Colon (tissue), 2 donors: ENCODE measurements at regions not wholly inside any gene's neighbourhood (a gene's known extent, or its start where the extent isn't known, plus 50 kb on each side); places are given as distances from the start of the nearest gene placed in this dataset.
"Not testable (repeated sequence)": the region's sequence is repeated elsewhere in the genome, so short reads cannot be mapped to it uniquely, and the experiment has no call there.

ENCODE experiments used
- FAIRE-seq: peaks from 2 replicates; lab custom pipeline; 2012; peaks lifted over from hg19 to GRCh38; lab: Jason Lieb, UNC
- donor health status: control.
- donor health status: control.

GRCh38 chr2:139410147-139410832, 630.1 kb upstream of the NXPH2 start:
- FAIRE-seq: not testable (repeated sequence)

GRCh38 chr2:139409212-139409611, 629.0 kb upstream of the NXPH2 start:
- no peak for FAIRE-seq

GRCh38 chr2:139403948-139404347, 623.8 kb upstream of the NXPH2 start:
- FAIRE-seq: no peak

- no peak for FAIRE-seq
Measured at GRCh38 chr2:139394801-139395200, 614.6 kb upstream of the NXPH2 start.

GRCh38 chr2:139389391-139389790, 609.2 kb upstream of the NXPH2 start:
- FAIRE-seq: no peak

GRCh38 chr2:139386401-139386800, 606.2 kb upstream of the NXPH2 start:
- FAIRE-seq: no peak

- FAIRE-seq: no peak
Measured at GRCh38 chr2:139383532-139383931, 603.3 kb upstream of the NXPH2 start.

GRCh38 chr2:139380051-139380450, 599.9 kb upstream of the NXPH2 start:
- no peak for FAIRE-seq

- no peak for FAIRE-seq
Measured at GRCh38 chr2:139378373-139378772, 598.2 kb upstream of the NXPH2 start.

GRCh38 chr2:139374296-139374850, 594.2 kb upstream of the NXPH2 start:
- FAIRE-seq: no peak

GRCh38 chr2:139369423-139370409, 589.5 kb upstream of the NXPH2 start:
- FAIRE-seq: no peak

- no peak for FAIRE-seq
Measured at GRCh38 chr2:139367416-139367815, 587.2 kb upstream of the NXPH2 start.

GRCh38 chr2:139366681-139367080, 586.5 kb upstream of the NXPH2 start:
- no peak for FAIRE-seq

GRCh38 chr2:139365189-139365588, 585.0 kb upstream of the NXPH2 start:
- FAIRE-seq: no peak

- FAIRE-seq: no peak
Measured at GRCh38 chr2:139360654-139361053, 580.5 kb upstream of the NXPH2 start.

GRCh38 chr2:139359818-139360217, 579.6 kb upstream of the NXPH2 start:
- no peak for FAIRE-seq

- FAIRE-seq: no peak
Measured at GRCh38 chr2:139357972-139358371, 577.8 kb upstream of the NXPH2 start.

- FAIRE-seq: no peak
Measured at GRCh38 chr2:139354518-139354917, 574.3 kb upstream of the NXPH2 start.

- FAIRE-seq: no peak
Measured at GRCh38 chr2:139353874-139354273, 573.7 kb upstream of the NXPH2 start.

- no peak for FAIRE-seq
Measured at GRCh38 chr2:139317259-139317658, 537.1 kb upstream of the NXPH2 start.

- FAIRE-seq: no peak
Measured at GRCh38 chr2:139314059-139314458, 533.9 kb upstream of the NXPH2 start.

- no peak for FAIRE-seq
Measured at GRCh38 chr2:139296672-139297209, 516.6 kb upstream of the NXPH2 start.
